HCT116 (cell line): ENCODE measurements at regions not wholly inside any gene's neighbourhood (a gene's known extent, or its start where the extent isn't known, plus 50 kb on each side); places are given as distances from the start of the nearest gene placed in this dataset.

Experiments
- ATAC-seq: fragments of 200-7000 bp; cut with Tn5 transposase; 2 replicates; pipeline ENCODE4 v1.9.1; 2020; ENCODE audit warnings: mild to moderate bottlenecking, moderate library complexity
- BruUV-seq: library from RNA; stranded (reverse); fragments of 400-500 nt; replicated peaks from 2 replicates; lab custom pipeline; 2021; lab: Mats Ljungman, UMichigan
- CTCF ChIA-PET: fragments of 300-600 bp; sonication (Branson Sonifier 250); formaldehyde crosslinking; loops from one replicate; lab custom pipeline; 2021; ENCODE audit warnings: antibody characterized with exemption; lab: Charles Lee
- POLR2A ChIA-PET: fragments of 300-600, 350-600 bp; sonication (Branson Sonifier 250); formaldehyde crosslinking; loops from one replicate; lab custom pipeline; 2021; ENCODE audit warnings: antibody characterized with exemption; lab: Charles Lee
- RAD21 ChIA-PET, 2 experiments: fragments of 300-600 bp; sonication (Branson Sonifier 250); formaldehyde crosslinking; loops; one replicate each; lab custom pipeline; 2023; ENCODE audit warnings: low total read pairs in 2 of 2; ENCODE audit not compliant: uncharacterized antibody in 2 of 2, unreplicated experiment in 2 of 2, low non-redundant PET in 1 of 2; lab: Charles Lee
- DNase-seq: peaks from one replicate; pipeline ENCODE4 v3.0.0-alpha.2; 2010; ENCODE audit warnings: low read depth, low spot score
- H2AFZ ChIP-seq: fragments of 200-600 bp; shearing (Covaris generic), sonication (generic); 2 replicates; pipeline ENCODE4 v1.6.1; 2017; ENCODE audit warnings: low read depth, mixed run types, mixed read lengths, antibody characterized with exemption, low read length; ENCODE audit not compliant: poor library complexity, severe bottlenecking
- H3K27ac ChIP-seq: 2 replicates; pipeline ENCODE4 v1.5.1; 2012; ENCODE audit warnings: low read depth, low read length
- H3K27me3 ChIP-seq: fragments of 200-600 bp; sonication (generic); 2 replicates; pipeline ENCODE4 v1.6.1; 2016; ENCODE audit warnings: mixed run types, low read length, mixed read lengths; ENCODE audit not compliant: insufficient read depth
- H3K36me3 ChIP-seq, 2 experiments: fragments of 200-500 bp in 1 of 2; fragments of 200-600 bp in 1 of 2; sonication (Bioruptor generic) in 1 of 2; sonication (generic) in 1 of 2; 2 replicates each; pipeline versions ENCODE4 v1.5.1 to v1.6.1; 2014 to 2016; ENCODE audit warnings: low read length in 2 of 2, inconsistent platforms in 1 of 2, mixed read lengths in 1 of 2, mixed run types in 1 of 2; ENCODE audit not compliant: insufficient read depth in 2 of 2, control insufficient read depth in 1 of 2
- H3K4me1 ChIP-seq, 2 experiments: fragments of 200-600 bp in 1 of 2; sonication (generic) in 1 of 2; 2 replicates each; pipeline versions ENCODE4 v1.5.1 to v1.6.1; 2012 to 2017; ENCODE audit warnings: low read length in 2 of 2, inconsistent platforms in 1 of 2, mild to moderate bottlenecking in 1 of 2, mixed read lengths in 1 of 2, mixed run types in 1 of 2, moderate library complexity in 1 of 2; ENCODE audit not compliant: insufficient read depth in 2 of 2, control insufficient read depth in 1 of 2
- H3K4me2 ChIP-seq: fragments of 200-600 bp; sonication (generic); 2 replicates; pipeline ENCODE4 v1.6.1; 2017; ENCODE audit warnings: mixed run types, low read length, mixed read lengths
- H3K4me3 ChIP-seq, 2 experiments: fragments of 200-600 bp in 1 of 2; sonication (generic) in 1 of 2; replicated peaks in 1 of 2; 2 replicates each; pipeline ENCODE4 v1.5.1; 2011 to 2016; ENCODE audit warnings: low read length in 2 of 2, control low read depth in 1 of 2, low read depth in 1 of 2, mild to moderate bottlenecking in 1 of 2, mixed read lengths in 1 of 2, mixed run types in 1 of 2
- H3K79me2 ChIP-seq: fragments of 200-600 bp; sonication (generic); 2 replicates; pipeline ENCODE4 v1.6.1; 2017; ENCODE audit warnings: mild to moderate bottlenecking, mixed run types, low read length, moderate library complexity, mixed read lengths; ENCODE audit not compliant: insufficient read depth
- H3K9ac ChIP-seq: fragments of 200-600 bp; sonication (generic); 2 replicates; pipeline ENCODE4 v1.6.1; 2016; ENCODE audit warnings: low read length, mixed read lengths
- H3K9me2 ChIP-seq: fragments of 200-600 bp; sonication (generic), shearing (Covaris generic); 2 replicates; pipeline ENCODE4 v1.6.1; 2017; ENCODE audit warnings: mixed run types, mild to moderate bottlenecking, moderate library complexity; ENCODE audit not compliant: insufficient read depth
- H3K9me3 ChIP-seq, 2 experiments: fragments of 200-500 bp in 1 of 2; fragments of 200-600 bp in 1 of 2; sonication (Bioruptor generic) in 1 of 2; sonication (generic) in 1 of 2; 2 replicates each; pipeline ENCODE4 v1.6.1; 2014 to 2017; ENCODE audit warnings: low read length in 2 of 2, mixed read lengths in 2 of 2, inconsistent platforms in 1 of 2, low read depth in 1 of 2, mild to moderate bottlenecking in 1 of 2, mixed run types in 1 of 2, moderate library complexity in 1 of 2; ENCODE audit not compliant: control insufficient read depth in 1 of 2, insufficient read depth in 1 of 2
- H4K20me1 ChIP-seq: fragments of 200-600 bp; sonication (generic), shearing (Covaris generic); 2 replicates; pipeline ENCODE4 v1.6.1; 2017; ENCODE audit warnings: mixed run types, mild to moderate bottlenecking, moderate library complexity; ENCODE audit not compliant: insufficient read depth
- EGR1 ChIP-seq: IDR thresholded peaks from 2 replicates; pipeline ENCODE4 v1.6.1; 2012; ENCODE audit warnings: low read depth
- FOSL1 ChIP-seq: IDR thresholded peaks from 2 replicates; pipeline ENCODE4 v1.6.1; 2012; ENCODE audit warnings: low read depth
- JUND ChIP-seq: IDR thresholded peaks from 2 replicates; pipeline ENCODE4 v1.6.1; 2012
- RAD21 ChIP-seq: IDR thresholded peaks from 2 replicates; pipeline ENCODE4 v1.6.1; 2012; ENCODE audit warnings: low read depth, mild to moderate bottlenecking
- SP1 ChIP-seq: IDR thresholded peaks from 2 replicates; pipeline ENCODE4 v1.6.1; 2012; ENCODE audit warnings: low read depth
- TCF7L2 ChIP-seq: IDR thresholded peaks from 2 replicates; pipeline ENCODE4 v1.7.0; 2011; ENCODE audit warnings: borderline replicate concordance, inconsistent platforms; ENCODE audit not compliant: insufficient read depth, insufficient read length; ENCODE audit errors: extremely low read depth
- YY1 ChIP-seq: IDR thresholded peaks from 2 replicates; pipeline ENCODE4 v1.6.1; 2011; ENCODE audit warnings: low read length, low read depth, moderate library complexity, mild to moderate bottlenecking; ENCODE audit not compliant: insufficient replicate concordance; ENCODE audit errors: extremely low read depth
- ZFX ChIP-seq: fragments of 450-650 bp; IDR thresholded peaks from 2 replicates; pipeline ENCODE4 v1.6.1; 2017
- ZNF274 ChIP-seq: fragments of 200-500 bp; sonication (Bioruptor generic); IDR thresholded peaks from 2 replicates; pipeline ENCODE4 v1.6.1; 2014; ENCODE audit warnings: mild to moderate bottlenecking, low read depth, low read length, inconsistent platforms
- intact Hi-C: fragments of 100-400 bp; cut with micrococcal nuclease; formaldehyde crosslinking; loops from 2 replicates; pipeline ENCODE4 v1.10.0; 2022
- TF ChIP-seq, protein P1 (sequence below): IDR thresholded peaks from 2 replicates; pipeline ENCODE4 v1.6.1; 2012

DNA sequence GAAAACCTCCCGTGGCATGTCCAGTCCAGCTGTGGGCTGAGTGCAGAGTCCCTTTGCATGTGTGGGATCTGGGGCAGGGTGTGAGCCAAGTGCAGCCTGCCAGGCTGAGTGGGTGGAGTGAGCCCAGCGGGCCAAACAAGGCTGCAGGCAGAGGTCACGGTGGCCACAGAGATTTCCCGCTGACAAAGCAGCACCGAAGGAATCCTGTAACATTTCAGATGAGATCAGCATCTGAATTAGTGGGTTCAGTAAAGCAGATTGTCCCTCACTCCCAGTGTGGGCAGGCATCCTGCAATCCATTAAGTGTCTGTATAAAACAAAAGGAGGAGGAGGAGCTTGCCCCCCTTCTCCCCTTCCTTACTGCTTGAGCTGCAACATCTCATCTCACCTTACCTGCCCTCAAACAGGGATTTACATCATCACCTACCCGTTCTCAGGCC lies 324.4 kb downstream of the FAT4 start:
- ChIA-PET POLR2A (no interaction called here), RAD21 (no interaction called here), CTCF (no interaction called here)
- Histone ChIP-seq H3K4me1 (no peaks in the 10 kb centered on the region), H3K9me2 (no peaks in the 10 kb centered on the region), H3K9ac (no peak overlapping the region), H3K4me3 (no peak overlapping the region), H2AFZ (no peak overlapping the region), H3K79me2 (no peaks in the 10 kb centered on the region), H3K9me3 (no peaks in the 10 kb centered on the region), H3K36me3 (no peaks in the 10 kb centered on the region), H3K27ac (no peak overlapping the region), H4K20me1 (no peaks in the 10 kb centered on the region), H3K4me2 (no peak overlapping the region), H3K27me3 (no peaks in the 10 kb centered on the region)
- BruUV-seq: no TSS peak
- DNase-seq: no peak
- intact Hi-C loops: no loop called here
- ATAC-seq: no peak
- TF ChIP-seq RAD21: no peak
- TF ChIP-seq TCF7L2: no peak

- H4K20me1 ChIP-seq: no peaks in the 10 kb centered on the region
- ChIA-PET POLR2A (no interaction called here), RAD21 (no interaction called here), CTCF (no interaction called here)
- no peak overlapping the region for H3K4me2 ChIP-seq
- TF ChIP-seq YY1 (no peak), EGR1 (no peak), FOSL1 (no peak), SP1 (no peak), ZFX (no peak), ZNF274 (no peak), JUND (no peak), TCF7L2 (no peak)
- TF ChIP-seq, protein P1, sequence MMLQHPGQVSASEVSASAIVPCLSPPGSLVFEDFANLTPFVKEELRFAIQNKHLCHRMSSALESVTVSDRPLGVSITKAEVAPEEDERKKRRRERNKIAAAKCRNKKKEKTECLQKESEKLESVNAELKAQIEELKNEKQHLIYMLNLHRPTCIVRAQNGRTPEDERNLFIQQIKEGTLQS: no peak
- intact Hi-C loops: no loop called here
- no peaks in the 10 kb centered on the region for H3K9me3 ChIP-seq
- H3K27me3 ChIP-seq: no peaks in the 10 kb centered on the region
- no peaks in the 10 kb centered on the region for H3K79me2 ChIP-seq
- no TSS peak for BruUV-seq
- no peak overlapping the region for H3K27ac ChIP-seq
- H2AFZ ChIP-seq: peak overlapping the region; percentile 12
- no peaks in the 10 kb centered on the region for H3K9me2 ChIP-seq
- ATAC-seq (no peak), DNase-seq (no peak)
- H3K36me3 ChIP-seq: no peaks in the 10 kb centered on the region
- no peak overlapping the region for H3K9ac ChIP-seq
- no peak overlapping the region for H3K4me3 ChIP-seq
- H3K4me1 ChIP-seq: no peaks in the 10 kb centered on the region
Observed at GRCh38 chr4:125641611-125642010, 326.9 kb downstream of the FAT4 start.
